ENCODE measurements at regions not wholly inside any gene's neighbourhood (a gene's known extent, or its start where the extent isn't known, plus 50 kb on each side); places are given as distances from the start of the nearest gene placed in this dataset.

- TF ChIP-seq CHD7 (IDR thresholded peaks at IDR 0.05; ENCODE audit: insufficient replicate concordance, low read length) (no peak), RXRA (IDR thresholded peaks at IDR 0.05; ENCODE audit: insufficient read depth, low read depth, low read length) (no peak), USF2 (IDR thresholded peaks at IDR 0.05; ENCODE audit: low read length) (no peak), EZH2 (IDR thresholded peaks at IDR 0.05; ENCODE audit: low read depth, low read length, severe bottlenecking) (no peak), CHD1 (IDR thresholded peaks at IDR 0.05; ENCODE audit: low read depth, low read length) (no peak), GTF2F1 (IDR thresholded peaks at IDR 0.05; ENCODE audit: borderline replicate concordance, low read depth, low read length) (no peak), BACH1 (IDR thresholded peaks at IDR 0.05; ENCODE audit: low read length) (no peak), CBX8 (IDR thresholded peaks at IDR 0.05; ENCODE audit: borderline replicate concordance, low read depth, low read length) (no peak), TCF12 (IDR thresholded peaks at IDR 0.05; ENCODE audit: low read depth, low read length) (no peak), TBP (IDR thresholded peaks at IDR 0.05; ENCODE audit: low read depth, low read length) (no peak)
These were observed 63.3 kb upstream of the DAPK1 start (continued) for GRCh38 chr9:87434366-87434765.
